Lower leg skin (tissue), 3 donors: ENCODE measurements at regions not wholly inside any gene's neighbourhood (a gene's known extent, or its start where the extent isn't known, plus 50 kb on each side); places are given as distances from the start of the nearest gene placed in this dataset.

ENCODE experiments used
- CTCF ChIP-seq, 3 donors: fragments of 450-650 bp; IDR thresholded peaks; one replicate each; pipeline ENCODE4 v1.5.1; 2016; ENCODE audit warnings: antibody characterized with exemption in 3 of 3, mild to moderate bottlenecking in 3 of 3, moderate library complexity in 2 of 3
- POLR2A ChIP-seq, 2 donors: fragments of 450-650 bp; IDR thresholded peaks; one replicate each; pipeline ENCODE4 v1.6.1; 2016 to 2017; ENCODE audit warnings: antibody characterized with exemption in 2 of 2, mild to moderate bottlenecking in 1 of 2, moderate library complexity in 1 of 2

DNA sequence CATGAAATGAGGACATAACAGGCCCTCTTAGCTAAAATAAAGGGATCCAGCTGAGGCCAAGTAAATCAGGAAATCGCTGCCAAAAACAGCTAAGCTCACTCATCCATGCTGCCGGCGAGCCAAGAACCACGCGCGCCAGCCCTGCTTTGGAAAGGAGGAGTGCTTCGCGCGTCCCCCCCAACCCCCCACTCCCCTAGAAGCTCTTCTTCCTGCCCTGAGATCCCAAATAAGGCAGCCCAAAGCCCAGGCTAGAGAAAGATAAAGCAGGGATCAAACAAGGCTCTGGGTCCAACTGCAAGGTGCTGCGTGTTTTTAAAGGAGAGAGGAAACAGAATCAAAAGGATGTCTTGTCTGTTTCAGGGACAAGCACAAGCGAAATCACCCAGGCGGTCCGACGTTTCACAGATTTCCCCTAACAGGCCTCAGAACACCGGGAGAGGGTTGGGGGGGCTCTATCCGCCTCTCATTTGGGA lies 168.3 kb upstream of the AUTS2 start:
- no peak for TF ChIP-seq CTCF (IDR thresholded peaks at IDR 0.05)
- no peak for TF ChIP-seq POLR2A (IDR thresholded peaks at IDR 0.05)
